ENCODE measurements at regions not wholly inside any gene's neighbourhood (a gene's known extent, or its start where the extent isn't known, plus 50 kb on each side); places are given as distances from the start of the nearest gene placed in this dataset.

GRCh38 chr11:69232821-69233743 is 60.9 kb upstream of the MYEOV start:
- no peak overlapping the region for H3K27ac ChIP-seq (ENCODE audit: low read depth, low read length)
- no peak overlapping the region for H3K9ac ChIP-seq (ENCODE audit: low read depth in 1 of 3, low read length in 3 of 3)
- no peak overlapping the region for H3K4me3 ChIP-seq (ENCODE audit: low read length in 3 of 3)
- no peaks in the 10 kb centered on the region for H3K4me1 ChIP-seq (ENCODE audit: control insufficient read depth in 3 of 3, insufficient read depth in 3 of 3, low read length in 3 of 3)
- peaks cover 4 to 30% (median 25%) of the 10 kb centered on the region in 3 donors for H3K27me3 ChIP-seq (ENCODE audit: control insufficient read depth in 3 of 3, insufficient read depth in 3 of 3, low read length in 3 of 3)
- no peaks in the 10 kb centered on the region for H3K36me3 ChIP-seq (ENCODE audit: control insufficient read depth in 3 of 3, insufficient read depth in 3 of 3, low read length in 3 of 3)
- H3K9me3 ChIP-seq (ENCODE audit: control insufficient read depth in 3 of 3, low read length in 3 of 3): no peaks in the 10 kb centered on the region

- H3K4me1 ChIP-seq (ENCODE audit: control insufficient read depth in 3 of 3, insufficient read depth in 3 of 3, low read length in 3 of 3): no peaks in the 10 kb centered on the region
- no peaks in the 10 kb centered on the region for H3K36me3 ChIP-seq (ENCODE audit: control insufficient read depth in 3 of 3, insufficient read depth in 3 of 3, low read length in 3 of 3)
- no peaks in the 10 kb centered on the region for H3K9me3 ChIP-seq (ENCODE audit: control insufficient read depth in 3 of 3, low read length in 3 of 3)
- no peak overlapping the region for H3K9ac ChIP-seq (ENCODE audit: low read depth in 1 of 3, low read length in 3 of 3)
- H3K27ac ChIP-seq (ENCODE audit: low read depth, low read length): no peak overlapping the region
- H3K27me3 ChIP-seq (ENCODE audit: control insufficient read depth in 3 of 3, insufficient read depth in 3 of 3, low read length in 3 of 3): peaks cover 4 to 30% (median 25%) of the 10 kb centered on the region in 3 donors
- H3K4me3 ChIP-seq (ENCODE audit: low read length in 3 of 3): no peak overlapping the region
Observed at GRCh38 chr11:69233744-69234570, 60.0 kb upstream of the MYEOV start.

GRCh38 chr11:69234740-69235710 is 58.9 kb upstream of the MYEOV start:
- Histone ChIP-seq H3K27me3 (ENCODE audit: control insufficient read depth in 3 of 3, insufficient read depth in 3 of 3, low read length in 3 of 3) (peaks cover 4 to 22% (median 21%) of the 10 kb centered on the region in 3 donors), H3K27ac (ENCODE audit: low read depth, low read length) (no peak overlapping the region), H3K9me3 (ENCODE audit: control insufficient read depth in 3 of 3, low read length in 3 of 3) (no peaks in the 10 kb centered on the region), H3K9ac (ENCODE audit: low read depth in 1 of 3, low read length in 3 of 3) (no peak overlapping the region), H3K4me1 (ENCODE audit: control insufficient read depth in 3 of 3, insufficient read depth in 3 of 3, low read length in 3 of 3) (no peaks in the 10 kb centered on the region), H3K36me3 (ENCODE audit: control insufficient read depth in 3 of 3, insufficient read depth in 3 of 3, low read length in 3 of 3) (no peaks in the 10 kb centered on the region), H3K4me3 (ENCODE audit: low read length in 3 of 3) (no peak overlapping the region)

GRCh38 chr11:69238573-69239351 is 55.2 kb upstream of the MYEOV start:
- Histone ChIP-seq H3K9ac (ENCODE audit: low read depth in 1 of 3, low read length in 3 of 3) (no peak overlapping the region), H3K9me3 (ENCODE audit: control insufficient read depth in 3 of 3, low read length in 3 of 3) (peaks cover 0 to 2% (median 0%) of the 10 kb centered on the region in 3 donors), H3K4me1 (ENCODE audit: control insufficient read depth in 3 of 3, insufficient read depth in 3 of 3, low read length in 3 of 3) (peaks cover 0 to 3% (median 0%) of the 10 kb centered on the region in 3 donors), H3K27ac (ENCODE audit: low read depth, low read length) (no peak overlapping the region), H3K27me3 (ENCODE audit: control insufficient read depth in 3 of 3, insufficient read depth in 3 of 3, low read length in 3 of 3) (peaks cover 0 to 13% (median 0%) of the 10 kb centered on the region in 3 donors), H3K36me3 (ENCODE audit: control insufficient read depth in 3 of 3, insufficient read depth in 3 of 3, low read length in 3 of 3) (no peaks in the 10 kb centered on the region), H3K4me3 (ENCODE audit: low read length in 3 of 3) (no peak overlapping the region)

- Histone ChIP-seq H3K9me3 (ENCODE audit: control insufficient read depth in 3 of 3, low read length in 3 of 3) (peaks cover 0 to 2% (median 0%) of the 10 kb centered on the region in 3 donors), H3K27me3 (ENCODE audit: control insufficient read depth in 3 of 3, insufficient read depth in 3 of 3, low read length in 3 of 3) (peaks cover 0 to 13% (median 0%) of the 10 kb centered on the region in 3 donors), H3K4me3 (ENCODE audit: low read length in 3 of 3) (no peak overlapping the region), H3K9ac (ENCODE audit: low read depth in 1 of 3, low read length in 3 of 3) (no peak overlapping the region), H3K27ac (ENCODE audit: low read depth, low read length) (no peak overlapping the region), H3K36me3 (ENCODE audit: control insufficient read depth in 3 of 3, insufficient read depth in 3 of 3, low read length in 3 of 3) (no peaks in the 10 kb centered on the region), H3K4me1 (ENCODE audit: control insufficient read depth in 3 of 3, insufficient read depth in 3 of 3, low read length in 3 of 3) (peaks cover 0 to 3% (median 0%) of the 10 kb centered on the region in 3 donors)
Observed at GRCh38 chr11:69239641-69240040, 54.3 kb upstream of the MYEOV start.

GRCh38 chr11:69240332-69241074 is 53.5 kb upstream of the MYEOV start:
- Histone ChIP-seq H3K9ac (ENCODE audit: low read depth in 1 of 3, low read length in 3 of 3) (no peak overlapping the region), H3K27ac (ENCODE audit: low read depth, low read length) (no peak overlapping the region), H3K4me3 (ENCODE audit: low read length in 3 of 3) (no peak overlapping the region), H3K27me3 (ENCODE audit: control insufficient read depth in 3 of 3, insufficient read depth in 3 of 3, low read length in 3 of 3) (peaks cover 0 to 6% (median 0%) of the 10 kb centered on the region in 3 donors), H3K9me3 (ENCODE audit: control insufficient read depth in 3 of 3, low read length in 3 of 3) (peaks cover 0 to 2% (median 0%) of the 10 kb centered on the region in 3 donors), H3K4me1 (ENCODE audit: control insufficient read depth in 3 of 3, insufficient read depth in 3 of 3, low read length in 3 of 3) (peaks cover 0 to 3% (median 0%) of the 10 kb centered on the region in 3 donors), H3K36me3 (ENCODE audit: control insufficient read depth in 3 of 3, insufficient read depth in 3 of 3, low read length in 3 of 3) (no peaks in the 10 kb centered on the region)

GRCh38 chr11:69241075-69241740 is 52.7 kb upstream of the MYEOV start:
- Histone ChIP-seq H3K4me3 (ENCODE audit: low read length in 3 of 3) (no peak overlapping the region), H3K9me3 (ENCODE audit: control insufficient read depth in 3 of 3, low read length in 3 of 3) (peaks cover 0 to 2% (median 0%) of the 10 kb centered on the region in 3 donors), H3K27me3 (ENCODE audit: control insufficient read depth in 3 of 3, insufficient read depth in 3 of 3, low read length in 3 of 3) (peaks cover 0 to 6% (median 0%) of the 10 kb centered on the region in 3 donors), H3K9ac (ENCODE audit: low read depth in 1 of 3, low read length in 3 of 3) (no peak overlapping the region), H3K36me3 (ENCODE audit: control insufficient read depth in 3 of 3, insufficient read depth in 3 of 3, low read length in 3 of 3) (no peaks in the 10 kb centered on the region), H3K27ac (ENCODE audit: low read depth, low read length) (no peak overlapping the region), H3K4me1 (ENCODE audit: control insufficient read depth in 3 of 3, insufficient read depth in 3 of 3, low read length in 3 of 3) (peaks cover 0 to 3% (median 0%) of the 10 kb centered on the region in 3 donors)

- Histone ChIP-seq H3K27me3 (ENCODE audit: control insufficient read depth in 3 of 3, insufficient read depth in 3 of 3, low read length in 3 of 3) (peaks cover 0 to 6% (median 0%) of the 10 kb centered on the region in 3 donors), H3K4me1 (ENCODE audit: control insufficient read depth in 3 of 3, insufficient read depth in 3 of 3, low read length in 3 of 3) (peaks cover 0 to 3% (median 0%) of the 10 kb centered on the region in 3 donors), H3K4me3 (ENCODE audit: low read length in 3 of 3) (no peak overlapping the region), H3K9ac (ENCODE audit: low read depth in 1 of 3, low read length in 3 of 3) (no peak overlapping the region), H3K36me3 (ENCODE audit: control insufficient read depth in 3 of 3, insufficient read depth in 3 of 3, low read length in 3 of 3) (no peaks in the 10 kb centered on the region), H3K9me3 (ENCODE audit: control insufficient read depth in 3 of 3, low read length in 3 of 3) (peaks cover 0 to 2% (median 0%) of the 10 kb centered on the region in 3 donors), H3K27ac (ENCODE audit: low read depth, low read length) (no peak overlapping the region)
Observed at GRCh38 chr11:69241844-69242243, 52.1 kb upstream of the MYEOV start.

All from skeletal muscle tissue (tissue), 3 donors.